BLaER1 (cell line): ENCODE measurements at regions not wholly inside any gene's neighbourhood (a gene's known extent, or its start where the extent isn't known, plus 50 kb on each side); places are given as distances from the start of the nearest gene placed in this dataset.
"Not testable (repeated sequence)": the region's sequence is repeated elsewhere in the genome, so short reads cannot be mapped to it uniquely, and the experiment has no call there.

Experiments used
- H3K27ac ChIP-seq: shearing (Covaris generic); formaldehyde crosslinking; 2 replicates; pipeline ENCODE4 v1.8.1; 2022
- H3K27me3 ChIP-seq: shearing (Covaris generic); formaldehyde crosslinking; 2 replicates; pipeline ENCODE4 v1.8.1; 2022
- H3K36me3 ChIP-seq: shearing (Covaris generic); formaldehyde crosslinking; 2 replicates; pipeline ENCODE4 v1.8.1; 2022
- H3K4me1 ChIP-seq: shearing (Covaris generic); formaldehyde crosslinking; 2 replicates; pipeline ENCODE4 v1.8.1; 2022
- H3K4me2 ChIP-seq: shearing (Covaris generic); formaldehyde crosslinking; 2 replicates; pipeline ENCODE4 v1.8.1; 2022
- H3K4me3 ChIP-seq: shearing (Covaris generic); formaldehyde crosslinking; 2 replicates; pipeline ENCODE4 v1.8.1; 2022
- H3K9ac ChIP-seq: shearing (Covaris generic); formaldehyde crosslinking; 2 replicates; pipeline ENCODE4 v1.8.1; 2022
- H3K9me3 ChIP-seq: shearing (Covaris generic); formaldehyde crosslinking; 2 replicates; pipeline ENCODE4 v1.8.1; 2022
- H4K20me1 ChIP-seq: shearing (Covaris generic); formaldehyde crosslinking; 2 replicates; pipeline ENCODE4 v1.8.1; 2022
- Cebpa-rat ChIP-seq: shearing (Covaris generic); IDR thresholded peaks from 2 replicates; pipeline ENCODE4 v1.8.1; 2022

DNA sequence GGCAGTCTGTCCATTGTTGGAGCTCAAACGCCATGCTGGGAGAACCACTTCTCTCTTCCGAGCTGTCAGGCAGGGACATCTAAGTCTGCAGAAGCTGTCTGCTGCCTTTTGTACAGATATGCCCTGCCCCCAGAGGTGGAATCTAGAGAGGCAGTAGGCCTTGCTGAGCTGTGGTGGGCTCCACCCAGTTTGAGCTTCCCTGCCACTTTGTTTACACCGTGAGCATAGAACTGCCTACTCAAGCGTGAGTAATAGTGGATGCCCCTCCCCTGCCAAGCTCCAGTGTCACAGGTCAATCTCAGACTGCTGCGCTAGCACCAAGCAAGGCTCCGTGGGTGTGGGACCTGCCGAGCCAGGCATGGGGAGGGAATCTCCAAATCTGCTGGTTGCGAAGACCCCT is 145.7 kb downstream of the VSIG4 start:
- no peak overlapping the region for H3K4me3 ChIP-seq
- no peaks in the 10 kb centered on the region for H4K20me1 ChIP-seq
- H3K27me3 ChIP-seq, result peaks cover 10% of the 10 kb centered on the region; the same call in 1 of the 2 replicates
- H3K4me2 ChIP-seq, result no peak overlapping the region
- H3K27ac ChIP-seq, result no peak overlapping the region
- no peaks in the 10 kb centered on the region for H3K9me3 ChIP-seq
- H3K9ac ChIP-seq, result no peak overlapping the region
- no peak for TF ChIP-seq Cebpa-rat
- H3K4me1 ChIP-seq, result no peaks in the 10 kb centered on the region
- H3K36me3 ChIP-seq, result no peaks in the 10 kb centered on the region

DNA sequence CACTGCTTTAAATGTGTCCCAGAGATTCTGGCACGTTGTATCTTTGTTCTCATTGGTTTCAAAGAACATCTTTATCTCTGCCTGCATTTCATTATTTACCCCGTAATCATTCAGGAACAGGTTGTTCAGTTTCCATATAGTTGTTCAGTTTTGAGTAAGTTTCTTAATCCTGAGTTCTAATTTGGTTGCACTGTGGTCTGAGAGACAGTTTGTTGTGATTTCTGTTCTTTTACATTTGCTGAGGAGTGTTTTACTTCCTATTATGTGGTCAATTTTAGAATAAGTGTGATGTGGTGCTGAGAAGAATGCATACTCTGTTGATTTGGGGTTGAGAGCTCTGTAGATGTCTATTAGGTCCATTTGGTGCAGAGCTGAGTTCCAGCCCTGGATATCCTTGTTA is 148.1 kb downstream of the VSIG4 start:
- H3K4me3 ChIP-seq, H3K4me1 ChIP-seq, H4K20me1 ChIP-seq, H3K4me2 ChIP-seq, H3K9ac ChIP-seq, H3K27ac ChIP-seq, H3K9me3 ChIP-seq, H3K36me3 ChIP-seq, H3K27me3 ChIP-seq: not testable (repeated sequence)

DNA sequence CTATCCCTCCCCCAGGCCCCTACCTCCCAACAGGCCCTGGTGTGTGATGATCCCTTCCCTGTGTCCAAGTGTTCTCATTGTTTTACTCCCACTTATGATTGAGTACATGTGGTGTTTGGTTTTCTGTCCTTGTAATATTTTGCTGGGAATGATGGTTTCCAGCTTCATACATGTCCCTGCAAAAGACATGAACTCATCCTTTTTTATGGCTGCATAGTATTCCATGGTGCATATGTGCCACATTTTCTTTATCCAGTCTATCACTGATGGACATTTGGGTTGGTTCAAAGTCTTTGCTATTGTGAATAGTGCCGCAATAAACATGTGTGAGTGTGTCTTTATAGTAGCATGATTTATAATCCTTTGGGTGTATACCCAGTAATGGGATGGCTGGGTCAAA is 151.7 kb downstream of the VSIG4 start:
- not testable (repeated sequence) for H4K20me1 ChIP-seq, H3K4me2 ChIP-seq, H3K4me3 ChIP-seq, H3K4me1 ChIP-seq, H3K27ac ChIP-seq, H3K9ac ChIP-seq, H3K36me3 ChIP-seq, H3K9me3 ChIP-seq
- peaks cover 39% of the 10 kb centered on the region for H3K27me3 ChIP-seq

DNA sequence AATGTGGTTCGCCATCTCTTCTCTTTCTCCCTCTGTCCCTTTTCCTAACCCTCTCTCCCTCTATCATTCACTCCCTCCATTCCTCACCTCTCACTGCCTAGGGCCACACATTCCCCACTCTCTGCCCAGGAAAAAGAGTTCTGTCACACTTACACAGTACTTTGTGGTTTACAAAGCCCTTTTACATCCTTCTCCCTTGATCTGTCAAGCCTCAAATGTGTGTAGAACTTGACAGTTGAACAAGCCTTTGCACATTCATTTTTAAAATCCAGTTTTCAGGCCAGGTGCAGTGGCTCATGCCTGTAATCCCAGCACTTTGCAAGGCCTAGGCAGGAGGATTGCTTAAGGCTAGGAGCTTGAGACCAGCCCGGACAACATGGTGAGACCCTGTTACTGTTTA is 156.3 kb downstream of the VSIG4 start:
- Histone ChIP-seq H3K27me3 (peaks cover 60% of the 10 kb centered on the region), H4K20me1 (no peaks in the 10 kb centered on the region), H3K4me1 (no peaks in the 10 kb centered on the region), H3K36me3 (no peaks in the 10 kb centered on the region), H3K9ac (no peak overlapping the region), H3K4me2 (no peak overlapping the region), H3K4me3 (no peak overlapping the region), H3K27ac (no peak overlapping the region), H3K9me3 (no peaks in the 10 kb centered on the region)
- TF ChIP-seq Cebpa-rat, result no peak

DNA sequence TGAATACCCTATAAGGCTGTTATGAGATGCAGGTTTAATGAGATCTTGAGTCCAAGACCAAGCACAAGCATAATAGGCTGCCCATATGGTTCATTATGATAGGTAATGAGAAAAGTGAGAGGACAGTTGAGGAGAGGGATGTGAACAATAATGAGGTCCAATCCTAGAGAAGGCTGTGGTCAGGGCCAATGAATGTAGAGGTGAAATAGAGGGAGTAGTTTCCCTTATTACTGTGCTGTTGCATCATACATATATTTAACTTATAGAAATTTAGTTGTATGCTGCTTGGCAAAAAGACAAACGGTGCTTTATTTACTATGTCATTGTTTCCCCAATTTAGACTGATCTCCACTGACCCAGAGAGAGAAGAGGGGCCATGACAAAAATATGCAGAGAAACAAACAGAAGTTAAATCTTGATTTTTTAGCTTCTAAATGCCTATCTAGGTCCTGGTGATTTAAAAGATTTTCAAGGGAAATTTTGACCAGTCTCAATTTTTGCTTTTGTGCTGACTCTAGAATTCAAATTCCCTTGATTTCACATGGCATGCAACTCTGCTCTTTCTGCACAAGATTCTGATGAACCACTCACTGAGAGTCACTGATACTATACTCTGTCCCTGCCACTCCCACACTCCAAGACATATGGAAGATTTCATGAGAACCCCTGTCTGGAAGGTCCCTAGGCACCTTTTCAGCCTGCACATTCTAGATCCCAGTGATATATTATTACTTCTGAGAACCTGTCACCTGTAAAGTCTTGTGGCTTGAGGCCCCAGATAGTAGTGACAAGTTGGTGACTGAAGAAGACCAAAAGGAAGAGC is 159.7 kb downstream of the VSIG4 start:
- H3K4me3 ChIP-seq, result no peak overlapping the region
- no peak overlapping the region for H3K27ac ChIP-seq
- H3K4me1 ChIP-seq, result no peaks in the 10 kb centered on the region
- no peaks in the 10 kb centered on the region for H3K36me3 ChIP-seq
- peaks cover 45% of the 10 kb centered on the region for H3K27me3 ChIP-seq
- H3K9ac ChIP-seq, result no peak overlapping the region
- no peak for TF ChIP-seq Cebpa-rat
- peaks cover 5% of the 10 kb centered on the region; the same call in 1 of the 2 replicates for H3K9me3 ChIP-seq
- H4K20me1 ChIP-seq, result no peaks in the 10 kb centered on the region
- H3K4me2 ChIP-seq, result no peak overlapping the region

DNA sequence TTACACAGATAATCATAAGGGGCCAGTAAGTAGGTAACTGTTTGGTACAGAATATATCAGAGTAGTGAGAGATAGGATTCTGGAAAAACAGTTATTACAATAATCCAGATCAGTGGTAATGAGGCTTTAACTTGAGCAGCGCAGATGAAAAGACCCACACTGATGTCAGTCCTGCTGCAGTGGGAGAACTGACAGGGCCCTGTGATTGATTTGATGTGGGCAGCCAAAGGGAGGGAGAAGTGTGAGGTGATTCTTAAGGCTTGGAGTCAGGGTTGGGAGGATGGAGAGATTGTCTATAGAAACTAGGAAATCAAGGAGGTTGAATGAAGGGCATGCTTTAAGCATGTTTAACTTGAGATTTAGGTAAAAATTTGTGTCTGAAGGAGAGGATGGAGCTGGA is 161.4 kb downstream of the VSIG4 start:
- Histone ChIP-seq H4K20me1 (no peaks in the 10 kb centered on the region), H3K4me1 (no peaks in the 10 kb centered on the region), H3K36me3 (no peaks in the 10 kb centered on the region), H3K27ac (no peak overlapping the region), H3K27me3 (peaks cover 45% of the 10 kb centered on the region), H3K4me3 (no peak overlapping the region), H3K4me2 (no peak overlapping the region), H3K9ac (no peak overlapping the region), H3K9me3 (peaks cover 12% of the 10 kb centered on the region; the same call in 1 of the 2 replicates)
- no peak for TF ChIP-seq Cebpa-rat

DNA sequence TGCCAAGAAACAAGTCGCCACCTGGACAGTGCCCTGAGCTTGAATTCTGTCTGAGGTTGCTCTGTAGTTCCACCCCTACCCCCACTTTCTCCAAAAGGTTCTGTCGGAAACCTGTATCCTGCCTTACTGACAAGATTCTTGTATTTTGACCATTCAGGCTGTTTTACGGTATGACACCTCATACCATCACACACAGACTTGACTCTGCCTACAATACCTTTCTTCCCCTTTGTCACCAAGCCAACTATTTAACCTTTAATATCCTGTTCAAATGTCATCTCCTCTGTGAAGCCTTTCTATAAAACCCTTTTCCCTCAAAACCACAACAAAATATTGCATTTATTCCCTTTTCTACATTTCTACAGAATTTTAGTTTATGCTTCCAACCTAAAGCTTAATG is 161.9 kb downstream of the VSIG4 start:
- no peak overlapping the region for H3K9ac ChIP-seq
- H3K4me3 ChIP-seq, result no peak overlapping the region
- TF ChIP-seq Cebpa-rat, result no peak
- no peaks in the 10 kb centered on the region for H3K36me3 ChIP-seq
- no peak overlapping the region for H3K27ac ChIP-seq
- H3K27me3 ChIP-seq, result peaks cover 45% of the 10 kb centered on the region
- H3K9me3 ChIP-seq, result peaks cover 12% of the 10 kb centered on the region; the same call in 1 of the 2 replicates
- no peak overlapping the region for H3K4me2 ChIP-seq
- H3K4me1 ChIP-seq, result no peaks in the 10 kb centered on the region
- no peaks in the 10 kb centered on the region for H4K20me1 ChIP-seq

DNA sequence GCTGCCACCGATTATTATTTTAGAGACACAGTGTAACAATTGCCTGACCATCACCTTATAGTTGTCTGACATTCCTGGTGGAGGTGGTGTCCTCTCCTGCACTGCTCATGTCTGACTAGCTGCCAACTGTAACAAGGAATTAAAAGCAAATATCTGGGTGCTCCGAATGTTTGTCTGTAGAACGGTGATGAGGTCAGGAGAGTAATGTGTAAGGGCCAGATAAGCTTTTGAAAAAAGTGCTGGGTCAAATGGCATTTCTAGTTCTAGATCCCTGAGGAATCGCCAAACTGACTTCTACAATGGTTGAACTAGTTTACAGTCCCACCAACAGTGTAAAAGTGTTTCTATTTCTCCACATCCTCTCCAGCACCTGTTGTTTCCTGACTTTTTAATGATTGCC is 164.3 kb downstream of the VSIG4 start:
- H3K9ac ChIP-seq, H3K4me3 ChIP-seq, H3K4me2 ChIP-seq, H3K36me3 ChIP-seq, H3K4me1 ChIP-seq, H4K20me1 ChIP-seq, H3K27ac ChIP-seq: not testable (repeated sequence)
- peaks cover 12% of the 10 kb centered on the region; the same call in 1 of the 2 replicates for H3K9me3 ChIP-seq
- H3K27me3 ChIP-seq, result peaks cover 33% of the 10 kb centered on the region

DNA sequence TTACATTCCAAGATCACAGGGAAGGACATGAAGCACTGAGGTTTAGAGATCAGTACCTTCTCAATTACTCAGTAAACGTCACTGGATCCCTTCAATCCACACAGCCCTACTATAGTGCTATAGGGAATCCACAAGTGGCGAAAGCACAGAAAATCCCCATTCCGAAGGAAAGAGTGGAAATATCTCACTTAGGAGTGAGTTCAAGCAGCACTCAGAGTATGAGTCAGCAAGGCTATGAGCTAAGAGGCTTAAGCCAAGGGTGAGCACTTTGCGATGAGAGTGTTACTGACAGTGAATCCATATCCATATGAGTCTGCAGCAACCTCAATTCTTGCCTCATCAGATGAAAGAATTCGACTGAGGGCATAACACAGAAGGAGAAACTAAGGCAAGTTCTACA is 165.1 kb downstream of the VSIG4 start:
- TF ChIP-seq Cebpa-rat, result no peak
- H3K27ac ChIP-seq, result no peak overlapping the region
- no peak overlapping the region for H3K9ac ChIP-seq
- no peaks in the 10 kb centered on the region for H3K36me3 ChIP-seq
- H3K4me1 ChIP-seq, result peaks cover 5% of the 10 kb centered on the region; the same call in 1 of the 2 replicates
- H3K27me3 ChIP-seq, result peaks cover 29% of the 10 kb centered on the region
- peaks cover 12% of the 10 kb centered on the region; the same call in 1 of the 2 replicates for H3K9me3 ChIP-seq
- H3K4me2 ChIP-seq, result no peak overlapping the region
- H3K4me3 ChIP-seq, result no peak overlapping the region
- H4K20me1 ChIP-seq, result no peaks in the 10 kb centered on the region

DNA sequence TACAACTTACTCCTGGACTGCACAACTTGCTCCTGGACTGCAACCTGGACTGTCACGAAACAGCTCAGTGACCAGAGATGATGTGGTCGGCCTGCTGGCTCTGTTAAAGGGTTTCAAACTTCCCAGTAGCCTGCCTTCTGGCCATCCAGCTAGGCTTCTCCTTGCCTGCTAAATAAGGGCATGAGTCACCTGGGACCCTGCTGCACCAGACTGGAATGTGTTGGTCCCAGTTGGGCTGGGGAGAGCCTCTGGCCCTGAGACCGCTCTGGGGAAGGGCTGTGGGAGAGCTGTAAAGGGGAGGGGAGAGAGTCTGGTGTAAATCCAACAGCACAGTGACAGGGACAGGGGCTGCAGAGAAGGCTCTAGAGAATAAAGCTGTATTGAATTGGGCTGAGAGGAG is 165.8 kb downstream of the VSIG4 start:
- Histone ChIP-seq H3K9me3 (peaks cover 12% of the 10 kb centered on the region; the same call in 1 of the 2 replicates), H3K36me3 (no peaks in the 10 kb centered on the region), H3K9ac (no peak overlapping the region), H3K27ac (no peak overlapping the region), H3K4me1 (peaks cover 5% of the 10 kb centered on the region; the same call in 1 of the 2 replicates), H3K27me3 (peaks cover 29% of the 10 kb centered on the region), H3K4me2 (no peak overlapping the region), H4K20me1 (no peaks in the 10 kb centered on the region), H3K4me3 (no peak overlapping the region)
- TF ChIP-seq Cebpa-rat, result no peak

DNA sequence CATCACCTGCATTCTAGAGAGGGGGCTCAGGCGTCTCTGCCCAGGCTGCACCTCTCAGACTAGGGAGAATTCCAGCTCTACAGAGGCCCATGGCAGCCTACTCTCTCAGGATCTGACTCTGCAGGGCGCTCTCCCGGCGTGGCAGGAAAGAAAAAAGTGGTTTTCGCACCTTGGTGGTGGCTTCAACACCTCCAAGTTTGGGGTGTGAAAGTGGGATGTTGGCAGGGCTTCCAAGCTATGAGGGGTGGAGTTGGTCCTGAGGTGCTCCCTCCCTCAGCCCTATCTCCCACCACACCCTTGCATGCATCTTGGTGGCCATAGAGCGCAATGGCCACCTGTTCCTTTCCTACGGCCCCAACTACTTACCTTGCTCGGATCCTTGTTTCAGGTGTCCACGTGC is 166.5 kb downstream of the VSIG4 start:
- Histone ChIP-seq H3K9me3 (peaks cover 12% of the 10 kb centered on the region; the same call in 1 of the 2 replicates), H4K20me1 (no peaks in the 10 kb centered on the region), H3K27me3 (peaks cover 29% of the 10 kb centered on the region), H3K4me1 (peaks cover 5% of the 10 kb centered on the region; the same call in 1 of the 2 replicates), H3K4me3 (no peak overlapping the region), H3K36me3 (no peaks in the 10 kb centered on the region), H3K4me2 (no peak overlapping the region), H3K9ac (no peak overlapping the region), H3K27ac (no peak overlapping the region)
- TF ChIP-seq Cebpa-rat, result no peak
